ENCODE measurements at regions not wholly inside any gene's neighbourhood (a gene's known extent, or its start where the extent isn't known, plus 50 kb on each side); places are given as distances from the start of the nearest gene placed in this dataset.

DNA sequence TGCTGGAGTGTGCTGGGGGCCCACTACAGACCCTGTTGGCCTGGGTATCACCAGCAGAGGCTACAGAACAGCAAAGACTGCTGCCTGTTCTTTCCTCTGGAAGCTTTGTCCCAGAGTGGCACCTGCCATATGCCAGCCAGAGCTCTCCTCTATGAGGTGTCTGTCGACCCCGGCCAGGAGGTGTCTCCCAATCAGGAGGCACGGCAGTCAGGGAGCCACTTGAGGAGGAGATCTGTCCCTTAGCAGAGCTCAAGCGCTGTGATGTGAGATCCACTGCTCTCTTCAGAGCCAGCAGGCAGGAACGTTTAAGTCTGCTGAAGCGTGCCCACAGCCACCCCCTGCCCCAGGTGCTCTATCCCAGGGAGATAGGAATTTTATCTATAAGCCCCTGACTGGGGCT lies 316.2 kb downstream of the ETV1 start:
- TF ChIP-seq, protein P1, sequence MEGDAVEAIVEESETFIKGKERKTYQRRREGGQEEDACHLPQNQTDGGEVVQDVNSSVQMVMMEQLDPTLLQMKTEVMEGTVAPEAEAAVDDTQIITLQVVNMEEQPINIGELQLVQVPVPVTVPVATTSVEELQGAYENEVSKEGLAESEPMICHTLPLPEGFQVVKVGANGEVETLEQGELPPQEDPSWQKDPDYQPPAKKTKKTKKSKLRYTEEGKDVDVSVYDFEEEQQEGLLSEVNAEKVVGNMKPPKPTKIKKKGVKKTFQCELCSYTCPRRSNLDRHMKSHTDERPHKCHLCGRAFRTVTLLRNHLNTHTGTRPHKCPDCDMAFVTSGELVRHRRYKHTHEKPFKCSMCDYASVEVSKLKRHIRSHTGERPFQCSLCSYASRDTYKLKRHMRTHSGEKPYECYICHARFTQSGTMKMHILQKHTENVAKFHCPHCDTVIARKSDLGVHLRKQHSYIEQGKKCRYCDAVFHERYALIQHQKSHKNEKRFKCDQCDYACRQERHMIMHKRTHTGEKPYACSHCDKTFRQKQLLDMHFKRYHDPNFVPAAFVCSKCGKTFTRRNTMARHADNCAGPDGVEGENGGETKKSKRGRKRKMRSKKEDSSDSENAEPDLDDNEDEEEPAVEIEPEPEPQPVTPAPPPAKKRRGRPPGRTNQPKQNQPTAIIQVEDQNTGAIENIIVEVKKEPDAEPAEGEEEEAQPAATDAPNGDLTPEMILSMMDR (conservative IDR thresholded peaks at IDR 0.05 in 1 of 2, IDR thresholded peaks at IDR 0.05 in 1 of 2; ENCODE audit: extremely low read depth in 1 of 2, insufficient read depth in 1 of 2, low read depth in 1 of 2, low read length in 2 of 2), result no peak
- TF ChIP-seq EZH2 (IDR thresholded peaks at IDR 0.05; ENCODE audit: borderline replicate concordance, low read length), result no peak
